HCT116 (cell line): ENCODE measurements at regions not wholly inside any gene's neighbourhood (a gene's known extent, or its start where the extent isn't known, plus 50 kb on each side); places are given as distances from the start of the nearest gene placed in this dataset.

Experiments used
- ATAC-seq: fragments of 200-7000 bp; cut with Tn5 transposase; 2 replicates; pipeline ENCODE4 v1.9.1; 2020; ENCODE audit warnings: mild to moderate bottlenecking, moderate library complexity
- BruUV-seq: library from RNA; stranded (reverse); fragments of 400-500 nt; replicated peaks from 2 replicates; lab custom pipeline; 2021; lab: Mats Ljungman, UMichigan
- CTCF ChIA-PET: fragments of 300-600 bp; sonication (Branson Sonifier 250); formaldehyde crosslinking; loops from one replicate; lab custom pipeline; 2021; ENCODE audit warnings: antibody characterized with exemption; lab: Charles Lee
- POLR2A ChIA-PET: fragments of 300-600, 350-600 bp; sonication (Branson Sonifier 250); formaldehyde crosslinking; loops from one replicate; lab custom pipeline; 2021; ENCODE audit warnings: antibody characterized with exemption; lab: Charles Lee
- RAD21 ChIA-PET, 2 experiments: fragments of 300-600 bp; sonication (Branson Sonifier 250); formaldehyde crosslinking; loops; one replicate each; lab custom pipeline; 2023; ENCODE audit warnings: low total read pairs in 2 of 2; ENCODE audit not compliant: uncharacterized antibody in 2 of 2, unreplicated experiment in 2 of 2, low non-redundant PET in 1 of 2; lab: Charles Lee
- DNase-seq: peaks from one replicate; pipeline ENCODE4 v3.0.0-alpha.2; 2010; ENCODE audit warnings: low read depth, low spot score
- H2AFZ ChIP-seq: fragments of 200-600 bp; shearing (Covaris generic), sonication (generic); 2 replicates; pipeline ENCODE4 v1.6.1; 2017; ENCODE audit warnings: low read depth, mixed run types, mixed read lengths, antibody characterized with exemption, low read length; ENCODE audit not compliant: poor library complexity, severe bottlenecking
- H3K27ac ChIP-seq: 2 replicates; pipeline ENCODE4 v1.5.1; 2012; ENCODE audit warnings: low read depth, low read length
- H3K27me3 ChIP-seq: fragments of 200-600 bp; sonication (generic); 2 replicates; pipeline ENCODE4 v1.6.1; 2016; ENCODE audit warnings: mixed run types, low read length, mixed read lengths; ENCODE audit not compliant: insufficient read depth
- H3K36me3 ChIP-seq, 2 experiments: fragments of 200-500 bp in 1 of 2; fragments of 200-600 bp in 1 of 2; sonication (Bioruptor generic) in 1 of 2; sonication (generic) in 1 of 2; 2 replicates each; pipeline versions ENCODE4 v1.5.1 to v1.6.1; 2014 to 2016; ENCODE audit warnings: low read length in 2 of 2, inconsistent platforms in 1 of 2, mixed read lengths in 1 of 2, mixed run types in 1 of 2; ENCODE audit not compliant: insufficient read depth in 2 of 2, control insufficient read depth in 1 of 2
- H3K4me1 ChIP-seq, 2 experiments: fragments of 200-600 bp in 1 of 2; sonication (generic) in 1 of 2; 2 replicates each; pipeline versions ENCODE4 v1.5.1 to v1.6.1; 2012 to 2017; ENCODE audit warnings: low read length in 2 of 2, inconsistent platforms in 1 of 2, mild to moderate bottlenecking in 1 of 2, mixed read lengths in 1 of 2, mixed run types in 1 of 2, moderate library complexity in 1 of 2; ENCODE audit not compliant: insufficient read depth in 2 of 2, control insufficient read depth in 1 of 2
- H3K4me2 ChIP-seq: fragments of 200-600 bp; sonication (generic); 2 replicates; pipeline ENCODE4 v1.6.1; 2017; ENCODE audit warnings: mixed run types, low read length, mixed read lengths
- H3K4me3 ChIP-seq, 2 experiments: fragments of 200-600 bp in 1 of 2; sonication (generic) in 1 of 2; replicated peaks in 1 of 2; 2 replicates each; pipeline ENCODE4 v1.5.1; 2011 to 2016; ENCODE audit warnings: low read length in 2 of 2, control low read depth in 1 of 2, low read depth in 1 of 2, mild to moderate bottlenecking in 1 of 2, mixed read lengths in 1 of 2, mixed run types in 1 of 2
- H3K79me2 ChIP-seq: fragments of 200-600 bp; sonication (generic); 2 replicates; pipeline ENCODE4 v1.6.1; 2017; ENCODE audit warnings: mild to moderate bottlenecking, mixed run types, low read length, moderate library complexity, mixed read lengths; ENCODE audit not compliant: insufficient read depth
- H3K9ac ChIP-seq: fragments of 200-600 bp; sonication (generic); 2 replicates; pipeline ENCODE4 v1.6.1; 2016; ENCODE audit warnings: low read length, mixed read lengths
- H3K9me2 ChIP-seq: fragments of 200-600 bp; sonication (generic), shearing (Covaris generic); 2 replicates; pipeline ENCODE4 v1.6.1; 2017; ENCODE audit warnings: mixed run types, mild to moderate bottlenecking, moderate library complexity; ENCODE audit not compliant: insufficient read depth
- H3K9me3 ChIP-seq, 2 experiments: fragments of 200-500 bp in 1 of 2; fragments of 200-600 bp in 1 of 2; sonication (Bioruptor generic) in 1 of 2; sonication (generic) in 1 of 2; 2 replicates each; pipeline ENCODE4 v1.6.1; 2014 to 2017; ENCODE audit warnings: low read length in 2 of 2, mixed read lengths in 2 of 2, inconsistent platforms in 1 of 2, low read depth in 1 of 2, mild to moderate bottlenecking in 1 of 2, mixed run types in 1 of 2, moderate library complexity in 1 of 2; ENCODE audit not compliant: control insufficient read depth in 1 of 2, insufficient read depth in 1 of 2
- H4K20me1 ChIP-seq: fragments of 200-600 bp; sonication (generic), shearing (Covaris generic); 2 replicates; pipeline ENCODE4 v1.6.1; 2017; ENCODE audit warnings: mixed run types, mild to moderate bottlenecking, moderate library complexity; ENCODE audit not compliant: insufficient read depth
- ATF3 ChIP-seq: IDR thresholded peaks from 2 replicates; pipeline ENCODE4 v1.6.1; 2012
- FOSL1 ChIP-seq: IDR thresholded peaks from 2 replicates; pipeline ENCODE4 v1.6.1; 2012; ENCODE audit warnings: low read depth
- MAX ChIP-seq: IDR thresholded peaks from 2 replicates; pipeline ENCODE4 v1.6.1; 2012
- SP1 ChIP-seq: IDR thresholded peaks from 2 replicates; pipeline ENCODE4 v1.6.1; 2012; ENCODE audit warnings: low read depth
- YY1 ChIP-seq: IDR thresholded peaks from 2 replicates; pipeline ENCODE4 v1.6.1; 2011; ENCODE audit warnings: low read length, low read depth, moderate library complexity, mild to moderate bottlenecking; ENCODE audit not compliant: insufficient replicate concordance; ENCODE audit errors: extremely low read depth
- intact Hi-C: fragments of 100-400 bp; cut with micrococcal nuclease; formaldehyde crosslinking; loops from 2 replicates; pipeline ENCODE4 v1.10.0; 2022

- Histone ChIP-seq H3K4me1 (no peaks in the 10 kb centered on the region), H3K4me2 (no peak overlapping the region), H3K9me3 (peaks cover 23 to 24% of the 10 kb centered on the region in 2 experiments; a peak in 2 of 4 replicates), H3K9me2 (no peaks in the 10 kb centered on the region), H3K4me3 (no peak overlapping the region), H3K79me2 (no peaks in the 10 kb centered on the region), H3K9ac (no peak overlapping the region), H3K36me3 (no peaks in the 10 kb centered on the region), H3K27ac (no peak overlapping the region), H3K27me3 (no peaks in the 10 kb centered on the region), H2AFZ (no peak overlapping the region), H4K20me1 (no peaks in the 10 kb centered on the region)
- CTCF ChIA-PET, result no interaction called here
- no peak for ATAC-seq
- intact Hi-C loops, result no loop called here
- no peak for DNase-seq
- no TSS peak for BruUV-seq
- RAD21 ChIA-PET, result no interaction called here
- no peak for TF ChIP-seq MAX
- POLR2A ChIA-PET, result no interaction called here
Observed at GRCh38 chr21:27292229-27292628, 325.3 kb upstream of the ADAMTS5 start.

- no peak overlapping the region for H3K9ac ChIP-seq
Observed at GRCh38 chr21:27291006-27291405, 324.1 kb upstream of the ADAMTS5 start.

More at GRCh38 chr21:27291006-27291405, 324.1 kb upstream of the ADAMTS5 start:
- RAD21 ChIA-PET, result no interaction called here
- no peaks in the 10 kb centered on the region for H3K27me3 ChIP-seq
- intact Hi-C loops, result no loop called here
- H3K9me3 ChIP-seq, result peaks cover 26 to 29% of the 10 kb centered on the region in 2 experiments; a peak in 2 of 4 replicates
- H3K9me2 ChIP-seq, result no peaks in the 10 kb centered on the region
- TF ChIP-seq SP1 (no peak), FOSL1 (no peak), YY1 (no peak), ATF3 (no peak)
- POLR2A ChIA-PET, result no interaction called here
- no peak for DNase-seq
- H3K36me3 ChIP-seq, result no peaks in the 10 kb centered on the region
- H2AFZ ChIP-seq, result no peak overlapping the region
- BruUV-seq, result no TSS peak
- H3K4me2 ChIP-seq, result no peak overlapping the region
- no peak overlapping the region for H3K27ac ChIP-seq
- no peaks in the 10 kb centered on the region for H4K20me1 ChIP-seq
- no peak overlapping the region for H3K4me3 ChIP-seq
- H3K4me1 ChIP-seq, result no peaks in the 10 kb centered on the region
- H3K79me2 ChIP-seq, result no peaks in the 10 kb centered on the region
- CTCF ChIA-PET, result no interaction called here
- no peak for ATAC-seq
